ENCODE measurements at regions not wholly inside any gene's neighbourhood (a gene's known extent, or its start where the extent isn't known, plus 50 kb on each side); places are given as distances from the start of the nearest gene placed in this dataset.
A peak's percentile ranks its signal among the peaks of the same experiment; 100 is the strongest.

DNA sequence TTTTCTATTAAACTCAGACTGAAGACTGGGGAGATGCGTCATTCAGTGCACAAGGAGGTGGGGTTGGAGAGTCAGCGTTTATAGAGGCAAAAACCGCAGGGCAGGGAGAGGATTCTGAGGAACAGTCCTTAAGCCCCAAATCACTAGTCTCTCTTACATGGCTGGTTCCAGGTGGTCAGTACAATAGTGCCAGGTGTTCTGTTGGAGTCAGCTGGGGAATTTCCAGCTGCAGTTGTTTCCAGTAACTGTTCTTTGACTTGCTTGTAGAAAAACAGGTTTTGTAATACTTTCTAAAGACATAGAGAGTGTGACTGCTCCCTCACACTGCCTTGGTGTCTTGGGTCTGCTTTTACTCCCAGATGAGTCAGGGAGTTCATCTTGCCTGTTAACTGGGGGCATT, 192.2 kb downstream of the TMTC3 start:
- TF ChIP-seq CTCF (conservative IDR thresholded peaks at IDR 0.05), result no peak
- Mint-ChIP-seq H3K27ac (ENCODE audit: unreplicated experiment) (peak overlapping the region; percentile 76), H3K36me3 (ENCODE audit: low read depth) (no peaks in the 10 kb centered on the region), H3K4me1 (no peaks in the 10 kb centered on the region), H3K27me3 (ENCODE audit: low read depth) (no peaks in the 10 kb centered on the region), H3K4me3 (no peak overlapping the region), H3K9me3 (no peaks in the 10 kb centered on the region)
- DNase-seq (ENCODE audit: low read depth, low spot score), result no peak

DNA sequence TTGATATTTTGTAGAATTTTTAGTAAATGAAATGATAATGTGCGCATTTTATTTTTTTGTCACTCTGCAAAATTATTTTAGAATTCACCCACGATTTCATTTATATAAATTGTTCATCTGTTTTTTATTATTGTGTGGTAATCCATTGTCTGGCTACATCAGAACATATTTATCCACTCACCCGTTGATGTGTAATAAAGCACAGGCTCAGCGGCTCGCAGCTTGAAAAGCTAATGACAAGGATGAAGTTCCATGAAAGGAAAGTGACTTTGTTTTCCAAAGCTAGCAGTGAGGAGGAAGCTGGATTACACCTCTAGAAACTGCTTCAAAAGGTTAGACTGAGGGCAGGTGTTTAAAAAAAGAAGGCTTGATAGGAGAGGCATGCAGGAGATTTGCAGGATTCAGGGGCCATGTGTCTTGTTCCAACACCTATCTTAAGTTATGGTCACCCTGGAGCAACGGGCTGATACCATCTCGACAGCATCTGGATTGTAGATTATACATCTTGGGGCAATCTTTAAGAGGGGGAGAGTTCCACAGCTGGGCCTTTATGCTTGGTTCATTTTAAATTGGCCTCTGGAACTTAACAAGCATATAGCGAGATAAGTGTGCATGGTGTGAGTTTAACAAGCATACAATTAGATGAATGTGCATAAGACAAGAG, 194.1 kb downstream of the TMTC3 start:
- no peaks in the 10 kb centered on the region for H3K27me3 Mint-ChIP-seq (ENCODE audit: low read depth)
- DNase-seq (ENCODE audit: low read depth, low spot score), result no peak
- H3K36me3 Mint-ChIP-seq (ENCODE audit: low read depth), result no peaks in the 10 kb centered on the region
- no peaks in the 10 kb centered on the region for H3K9me3 Mint-ChIP-seq
- no peak overlapping the region for H3K27ac Mint-ChIP-seq (ENCODE audit: unreplicated experiment)
- TF ChIP-seq CTCF (conservative IDR thresholded peaks at IDR 0.05), result no peak
- H3K4me1 Mint-ChIP-seq, result no peaks in the 10 kb centered on the region
- H3K4me3 Mint-ChIP-seq, result no peak overlapping the region

DNA sequence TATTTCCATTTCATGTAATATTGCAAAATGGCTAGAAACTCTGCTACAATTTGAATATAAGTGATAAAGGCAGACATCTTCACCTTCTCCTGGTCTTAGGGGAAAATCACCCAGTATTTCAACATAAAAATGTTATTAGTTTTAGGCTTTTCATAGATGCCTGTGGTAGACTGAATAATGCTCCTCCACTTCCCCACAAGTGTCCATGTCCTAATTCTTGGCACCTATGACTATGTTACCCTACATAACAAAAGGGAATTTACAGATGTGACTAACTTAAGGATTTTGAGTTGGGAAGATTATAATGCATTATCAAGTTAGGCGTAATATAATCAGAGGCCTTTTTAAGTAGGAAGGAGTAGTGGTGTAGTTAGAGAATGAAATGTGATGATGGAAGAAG, 196.4 kb downstream of the TMTC3 start:
- Mint-ChIP-seq H3K27me3 (ENCODE audit: low read depth) (no peaks in the 10 kb centered on the region), H3K36me3 (ENCODE audit: low read depth) (no peaks in the 10 kb centered on the region), H3K4me3 (no peak overlapping the region), H3K4me1 (no peaks in the 10 kb centered on the region), H3K9me3 (no peaks in the 10 kb centered on the region), H3K27ac (ENCODE audit: unreplicated experiment) (no peak overlapping the region)
- TF ChIP-seq CTCF (conservative IDR thresholded peaks at IDR 0.05), result no peak
- DNase-seq (ENCODE audit: low read depth, low spot score), result no peak

DNA sequence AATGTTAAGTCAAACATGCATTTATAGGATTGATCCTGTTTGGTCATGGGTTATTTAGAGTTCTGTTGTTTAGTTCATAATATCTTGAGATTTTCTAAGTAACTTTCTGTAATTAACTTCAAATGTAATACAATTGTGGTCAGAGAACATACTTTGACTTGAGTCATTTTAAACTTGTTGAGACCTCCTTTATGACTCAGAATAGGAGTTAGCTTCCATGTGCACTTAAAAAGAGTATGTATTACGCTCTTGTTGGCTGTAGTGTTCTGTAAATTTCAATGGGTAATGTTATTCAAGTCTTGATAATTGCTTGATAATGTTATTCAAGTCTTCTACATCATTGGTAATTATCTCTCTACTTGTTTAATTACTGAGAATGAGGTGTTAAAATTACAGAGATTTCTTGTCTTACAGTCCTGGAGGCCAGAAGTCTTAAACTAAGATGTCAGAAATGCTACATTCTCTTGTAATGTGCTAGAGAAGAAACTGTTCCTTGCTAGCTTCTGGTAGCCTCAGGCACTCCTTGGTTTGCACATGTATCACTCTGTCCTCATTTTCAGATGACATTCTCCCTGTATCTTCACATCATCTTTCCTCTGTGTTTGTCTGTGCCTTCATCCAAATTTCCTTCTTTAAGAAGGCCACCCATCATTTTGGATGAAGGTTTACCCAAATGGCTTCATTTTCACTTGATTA, 197.3 kb downstream of the TMTC3 start:
- Mint-ChIP-seq H3K27ac (ENCODE audit: unreplicated experiment) (no peak overlapping the region), H3K4me1 (no peaks in the 10 kb centered on the region), H3K9me3 (no peaks in the 10 kb centered on the region), H3K27me3 (ENCODE audit: low read depth) (no peaks in the 10 kb centered on the region), H3K4me3 (no peak overlapping the region), H3K36me3 (ENCODE audit: low read depth) (no peaks in the 10 kb centered on the region)
- TF ChIP-seq CTCF (conservative IDR thresholded peaks at IDR 0.05), result no peak
- no peak for DNase-seq (ENCODE audit: low read depth, low spot score)

DNA sequence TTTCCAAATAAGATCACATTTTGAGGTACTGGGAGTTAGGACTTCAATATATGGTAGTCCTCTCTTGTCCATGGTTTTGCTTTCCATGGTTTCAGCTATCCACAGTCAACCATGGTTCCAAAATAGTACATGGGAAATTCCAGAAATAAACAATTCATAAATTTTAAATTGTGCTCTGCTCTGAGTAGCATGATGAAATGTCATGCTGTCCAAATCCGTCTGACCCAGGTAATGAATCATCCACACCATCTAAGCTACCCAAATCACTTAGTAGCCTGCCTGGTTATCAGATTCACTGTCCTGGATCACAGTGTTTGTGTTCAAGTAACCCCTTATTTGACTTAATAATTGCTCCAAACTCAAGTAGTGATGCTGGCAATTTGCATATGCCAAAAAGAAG, 197.9 kb downstream of the TMTC3 start:
- no peak for DNase-seq (ENCODE audit: low read depth, low spot score)
- H3K9me3 Mint-ChIP-seq, result no peaks in the 10 kb centered on the region
- no peaks in the 10 kb centered on the region for H3K36me3 Mint-ChIP-seq (ENCODE audit: low read depth)
- H3K27ac Mint-ChIP-seq (ENCODE audit: unreplicated experiment), result no peak overlapping the region
- no peaks in the 10 kb centered on the region for H3K27me3 Mint-ChIP-seq (ENCODE audit: low read depth)
- TF ChIP-seq CTCF (conservative IDR thresholded peaks at IDR 0.05), result no peak
- H3K4me1 Mint-ChIP-seq, result no peaks in the 10 kb centered on the region
- H3K4me3 Mint-ChIP-seq, result no peak overlapping the region

Measured in neural crest cell (in vitro differentiated cells).